ENCODE measurements at regions not wholly inside any gene's neighbourhood (a gene's known extent, or its start where the extent isn't known, plus 50 kb on each side); places are given as distances from the start of the nearest gene placed in this dataset.
A peak's percentile ranks its signal among the peaks of the same experiment; 100 is the strongest.

GRCh38 chr5:33303579-33304095, 137.1 kb upstream of the TARS1 start:
- H3K4me3 ChIP-seq (ENCODE audit: low read depth, low read length) = no peak overlapping the region
- no peak overlapping the region for H3K9ac ChIP-seq (ENCODE audit: low read length)
- H3K27ac ChIP-seq (ENCODE audit: low read depth, low read length) = no peak overlapping the region
- no peaks in the 10 kb centered on the region for H3K79me1 ChIP-seq (ENCODE audit: low read length)
- no peak overlapping the region for H3K4me2 ChIP-seq (ENCODE audit: low read length)
- no peak overlapping the region for H3K18ac ChIP-seq (ENCODE audit: low read length)
- no peak overlapping the region for H4K8ac ChIP-seq (ENCODE audit: low read depth, low read length)
- WGBS (ENCODE audit: extremely low coverage, insufficient coverage, insufficient read length) = no CpG with 5 or more reads among the region's 1 CpG
- no peaks in the 10 kb centered on the region for H3K36me3 ChIP-seq (ENCODE audit: control insufficient read depth in 1 of 2, insufficient read depth in 2 of 2, low read length in 2 of 2)
- no peaks in the 10 kb centered on the region for H3K27me3 ChIP-seq (ENCODE audit: insufficient read depth, low read length)
- no peak overlapping the region for H3K14ac ChIP-seq (ENCODE audit: low read length)
- H2BK120ac ChIP-seq (ENCODE audit: insufficient read depth, low read length, poor library complexity) = no peak overlapping the region
- no peaks in the 10 kb centered on the region for H3K9me3 ChIP-seq (ENCODE audit: insufficient read depth, low read depth, low read length)
- H2BK5ac ChIP-seq (ENCODE audit: low read depth, low read length, poor library complexity) = no peak overlapping the region
- no peak overlapping the region for H4K91ac ChIP-seq (ENCODE audit: low read depth, low read length)
- no peak overlapping the region for H2BK12ac ChIP-seq (ENCODE audit: low read length)
- H3K4me1 ChIP-seq (ENCODE audit: control insufficient read depth in 1 of 2, insufficient read depth in 2 of 2, low read length in 2 of 2) = peaks cover 2 to 5% of the 10 kb centered on the region in 2 experiments
- no peak overlapping the region for H2AK5ac ChIP-seq (ENCODE audit: low read length)
- DNase-seq = peak; percentile 15 to 31
- no peak overlapping the region for H2AFZ ChIP-seq (ENCODE audit: insufficient read depth, low read length, poor library complexity)
- H3K79me2 ChIP-seq (ENCODE audit: control insufficient read depth, insufficient read depth, low read length, poor library complexity) = no peaks in the 10 kb centered on the region
- H3K4ac ChIP-seq (ENCODE audit: low read depth, low read length) = no peak overlapping the region
- no peak overlapping the region for H4K12ac ChIP-seq (ENCODE audit: low read depth, low read length)
- no peak overlapping the region for H3K23ac ChIP-seq (ENCODE audit: low read length)

GRCh38 chr5:33304601-33305000, 136.2 kb upstream of the TARS1 start:
- Histone ChIP-seq H2AFZ (ENCODE audit: insufficient read depth, low read length, poor library complexity) (no peak overlapping the region), H3K9me3 (ENCODE audit: insufficient read depth, low read depth, low read length) (no peaks in the 10 kb centered on the region), H3K79me1 (ENCODE audit: low read length) (no peaks in the 10 kb centered on the region), H3K4ac (ENCODE audit: low read depth, low read length) (no peak overlapping the region), H2AK5ac (ENCODE audit: low read length) (no peak overlapping the region), H3K9ac (ENCODE audit: low read length) (no peak overlapping the region), H3K4me2 (ENCODE audit: low read length) (no peak overlapping the region), H4K8ac (ENCODE audit: low read depth, low read length) (no peak overlapping the region), H2BK5ac (ENCODE audit: low read depth, low read length, poor library complexity) (no peak overlapping the region), H3K27me3 (ENCODE audit: insufficient read depth, low read length) (no peaks in the 10 kb centered on the region), H3K36me3 (ENCODE audit: control insufficient read depth in 1 of 2, insufficient read depth in 2 of 2, low read length in 2 of 2) (no peaks in the 10 kb centered on the region), H4K12ac (ENCODE audit: low read depth, low read length) (no peak overlapping the region), H3K18ac (ENCODE audit: low read length) (no peak overlapping the region), H3K4me3 (ENCODE audit: low read depth, low read length) (no peak overlapping the region), H2BK12ac (ENCODE audit: low read length) (no peak overlapping the region), H3K4me1 (ENCODE audit: control insufficient read depth in 1 of 2, insufficient read depth in 2 of 2, low read length in 2 of 2) (peaks cover 2 to 5% of the 10 kb centered on the region in 2 experiments), H3K14ac (ENCODE audit: low read length) (no peak overlapping the region), H4K91ac (ENCODE audit: low read depth, low read length) (no peak overlapping the region), H3K23ac (ENCODE audit: low read length) (no peak overlapping the region), H2BK120ac (ENCODE audit: insufficient read depth, low read length, poor library complexity) (no peak overlapping the region), H3K79me2 (ENCODE audit: control insufficient read depth, insufficient read depth, low read length, poor library complexity) (no peaks in the 10 kb centered on the region), H3K27ac (ENCODE audit: low read depth, low read length) (no peak overlapping the region)
- no peak for DNase-seq
- WGBS (ENCODE audit: extremely low coverage, insufficient coverage, insufficient read length) = no CpG with 5 or more reads among the region's 1 CpG

- H3K79me2 ChIP-seq (ENCODE audit: control insufficient read depth, insufficient read depth, low read length, poor library complexity) = no peaks in the 10 kb centered on the region
- no peak overlapping the region for H4K12ac ChIP-seq (ENCODE audit: low read depth, low read length)
- H2AK5ac ChIP-seq (ENCODE audit: low read length) = no peak overlapping the region
- H4K91ac ChIP-seq (ENCODE audit: low read depth, low read length) = no peak overlapping the region
- H3K36me3 ChIP-seq (ENCODE audit: control insufficient read depth in 1 of 2, insufficient read depth in 2 of 2, low read length in 2 of 2) = no peaks in the 10 kb centered on the region
- no peak overlapping the region for H3K4ac ChIP-seq (ENCODE audit: low read depth, low read length)
- no peak overlapping the region for H3K9ac ChIP-seq (ENCODE audit: low read length)
- DNase-seq = no peak
- H4K8ac ChIP-seq (ENCODE audit: low read depth, low read length) = no peak overlapping the region
- H3K4me2 ChIP-seq (ENCODE audit: low read length) = no peak overlapping the region
- H3K14ac ChIP-seq (ENCODE audit: low read length) = no peak overlapping the region
- no peak overlapping the region for H2AFZ ChIP-seq (ENCODE audit: insufficient read depth, low read length, poor library complexity)
- no peak overlapping the region for H3K4me3 ChIP-seq (ENCODE audit: low read depth, low read length)
- H3K4me1 ChIP-seq (ENCODE audit: control insufficient read depth in 1 of 2, insufficient read depth in 2 of 2, low read length in 2 of 2) = peaks cover 2 to 3% of the 10 kb centered on the region in 2 experiments
- H3K9me3 ChIP-seq (ENCODE audit: insufficient read depth, low read depth, low read length) = no peaks in the 10 kb centered on the region
- H3K27me3 ChIP-seq (ENCODE audit: insufficient read depth, low read length) = no peaks in the 10 kb centered on the region
- no peak overlapping the region for H3K18ac ChIP-seq (ENCODE audit: low read length)
- H2BK120ac ChIP-seq (ENCODE audit: insufficient read depth, low read length, poor library complexity) = no peak overlapping the region
- no peaks in the 10 kb centered on the region for H3K79me1 ChIP-seq (ENCODE audit: low read length)
- H3K27ac ChIP-seq (ENCODE audit: low read depth, low read length) = no peak overlapping the region
- no peak overlapping the region for H3K23ac ChIP-seq (ENCODE audit: low read length)
- H2BK12ac ChIP-seq (ENCODE audit: low read length) = no peak overlapping the region
- H2BK5ac ChIP-seq (ENCODE audit: low read depth, low read length, poor library complexity) = no peak overlapping the region
- WGBS (ENCODE audit: extremely low coverage, insufficient coverage, insufficient read length) = no CpG with 5 or more reads among the region's 3 CpGs
These were observed 135.2 kb upstream of the TARS1 start for GRCh38 chr5:33305572-33305971.

DNA sequence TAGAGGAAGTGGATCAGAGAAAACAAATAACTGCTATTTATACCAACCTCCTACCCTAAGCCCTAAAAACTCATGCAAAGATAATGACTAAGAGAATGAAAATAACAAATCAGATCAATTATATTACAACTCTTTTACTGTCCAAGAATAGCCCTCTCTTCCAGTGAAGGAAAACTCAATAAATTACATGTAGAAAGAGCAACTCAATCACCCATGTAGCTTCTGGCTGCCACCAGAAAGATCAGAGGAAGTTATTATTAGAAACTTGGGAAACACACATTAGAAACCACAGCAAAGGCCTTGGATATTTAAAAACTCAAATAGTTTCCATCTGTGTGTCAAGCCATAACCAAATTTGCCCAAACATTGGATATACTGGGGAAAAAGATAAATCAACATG, 134.0 kb upstream of the TARS1 start:
- Histone ChIP-seq H3K18ac (ENCODE audit: low read length) (no peak overlapping the region), H4K12ac (ENCODE audit: low read depth, low read length) (no peak overlapping the region), H3K14ac (ENCODE audit: low read length) (no peak overlapping the region), H3K36me3 (ENCODE audit: control insufficient read depth in 1 of 2, insufficient read depth in 2 of 2, low read length in 2 of 2) (no peaks in the 10 kb centered on the region), H3K4me1 (ENCODE audit: control insufficient read depth in 1 of 2, insufficient read depth in 2 of 2, low read length in 2 of 2) (peaks cover 2% of the 10 kb centered on the region in 2 experiments), H3K4ac (ENCODE audit: low read depth, low read length) (no peak overlapping the region), H3K9me3 (ENCODE audit: insufficient read depth, low read depth, low read length) (no peaks in the 10 kb centered on the region), H2AK5ac (ENCODE audit: low read length) (no peak overlapping the region), H2BK12ac (ENCODE audit: low read length) (no peak overlapping the region), H3K4me3 (ENCODE audit: low read depth, low read length) (no peak overlapping the region), H3K27me3 (ENCODE audit: insufficient read depth, low read length) (no peaks in the 10 kb centered on the region), H4K8ac (ENCODE audit: low read depth, low read length) (no peak overlapping the region), H2AFZ (ENCODE audit: insufficient read depth, low read length, poor library complexity) (no peak overlapping the region), H3K27ac (ENCODE audit: low read depth, low read length) (no peak overlapping the region), H3K23ac (ENCODE audit: low read length) (no peak overlapping the region), H2BK5ac (ENCODE audit: low read depth, low read length, poor library complexity) (no peak overlapping the region), H4K91ac (ENCODE audit: low read depth, low read length) (no peak overlapping the region), H3K4me2 (ENCODE audit: low read length) (no peak overlapping the region), H3K9ac (ENCODE audit: low read length) (no peak overlapping the region), H2BK120ac (ENCODE audit: insufficient read depth, low read length, poor library complexity) (no peak overlapping the region), H3K79me2 (ENCODE audit: control insufficient read depth, insufficient read depth, low read length, poor library complexity) (no peaks in the 10 kb centered on the region), H3K79me1 (ENCODE audit: low read length) (no peaks in the 10 kb centered on the region)
- DNase-seq = no peak
